GM12878 (cell line): ENCODE measurements at regions not wholly inside any gene's neighbourhood (a gene's known extent, or its start where the extent isn't known, plus 50 kb on each side); places are given as distances from the start of the nearest gene placed in this dataset.

ENCODE experiments used
- ATAC-seq: fragments of 200-7000 bp; cut with Tn5 transposase; 3 replicates; pipeline ENCODE4 v1.9.1; 2020; ENCODE audit warnings: mild to moderate bottlenecking, moderate library complexity
- BruUV-seq: library from RNA; stranded (reverse); fragments of 400-500 nt; replicated peaks from 2 replicates; lab custom pipeline; 2021; lab: Mats Ljungman, UMichigan
- CTCF ChIA-PET: fragments of 300-600 bp; sonication (Branson Sonifier 250); formaldehyde crosslinking; extraction: SDS; loops from one replicate; lab custom pipeline; 2021; ENCODE audit warnings: inconsistent platforms; lab: Yijun Ruan, JAX
- POLR2A ChIA-PET: fragments of 350-600 bp; formaldehyde crosslinking; extraction: SDS; loops from one replicate; lab custom pipeline; 2021; ENCODE audit warnings: inconsistent platforms; lab: Charles Lee
- RAD21 ChIA-PET: fragments of 300-600 bp; sonication (Branson Sonifier 250); formaldehyde crosslinking; loops from one replicate; lab custom pipeline; 2023; ENCODE audit warnings: antibody characterized with exemption; ENCODE audit not compliant: unreplicated experiment; lab: Charles Lee
- SMC1A ChIA-PET: fragments of 300-600 bp; sonication (Branson Sonifier 250); formaldehyde crosslinking; loops from one replicate; lab custom pipeline; 2023; ENCODE audit not compliant: unreplicated experiment, uncharacterized antibody; lab: Charles Lee
- DNase-seq: peaks from one replicate; pipeline ENCODE4 v3.0.0-alpha.2; 2011; ENCODE audit warnings: low read depth, low spot score
- FAIRE-seq: peaks from 3 replicates; lab custom pipeline; 2011; peaks lifted over from hg19 to GRCh38; lab: Jason Lieb, UNC
- H2AFZ ChIP-seq: 2 replicates; pipeline ENCODE4 v1.6.0; 2011; ENCODE audit warnings: low read depth, low read length, control low read depth; ENCODE audit not compliant: control insufficient read depth
- H3K27ac ChIP-seq: 2 replicates; pipeline ENCODE4 v1.5.1; 2011; ENCODE audit warnings: control low read depth; ENCODE audit not compliant: control insufficient read depth, insufficient read depth
- H3K27me3 ChIP-seq, 2 experiments: replicated peaks in 1 of 2; 2 replicates each; pipeline versions ENCODE4 v1.6.0 to v1.6.1; 2011; ENCODE audit warnings: low read length in 1 of 2; ENCODE audit not compliant: control insufficient read depth in 2 of 2, insufficient read depth in 2 of 2
- H3K36me3 ChIP-seq, 2 experiments: 2 replicates each; pipeline ENCODE4 v1.5.1; 2011; ENCODE audit warnings: low read length in 1 of 2; ENCODE audit not compliant: control insufficient read depth in 2 of 2, insufficient read depth in 2 of 2
- H3K4me1 ChIP-seq: 2 replicates; pipeline ENCODE4 v1.6.1; 2011; ENCODE audit warnings: mild to moderate bottlenecking, low read length, moderate library complexity, mixed read lengths; ENCODE audit not compliant: control insufficient read depth, insufficient read depth
- H3K4me2 ChIP-seq: 2 replicates; pipeline ENCODE4 v1.6.0; 2011; ENCODE audit warnings: control low read depth; ENCODE audit not compliant: control insufficient read depth, insufficient read depth
- H3K4me3 ChIP-seq: fragments of 200-600 bp; sonication (generic); 2 replicates; pipeline ENCODE4 v1.5.1; 2016
- H3K79me2 ChIP-seq: 2 replicates; pipeline ENCODE4 v1.6.0; 2011; ENCODE audit warnings: low read length; ENCODE audit not compliant: control insufficient read depth, insufficient read depth
- H3K9ac ChIP-seq: 2 replicates; pipeline ENCODE4 v1.8.0; 2011; ENCODE audit warnings: low read length, control low read depth, mixed read lengths; ENCODE audit not compliant: control insufficient read depth, insufficient read depth
- H3K9me3 ChIP-seq: replicated peaks from 3 replicates; pipeline ENCODE4 v1.5.1; 2011; ENCODE audit warnings: mild to moderate bottlenecking, low read length; ENCODE audit not compliant: control insufficient read depth, insufficient read depth
- H4K20me1 ChIP-seq: 2 replicates; pipeline ENCODE4 v1.6.0; 2011; ENCODE audit not compliant: control insufficient read depth, insufficient read depth
- ASH2L ChIP-seq: fragments of 300-600, 200-600 bp; sonication (generic); IDR thresholded peaks from 2 replicates; pipeline ENCODE4 v1.6.1; 2017; ENCODE audit warnings: low read depth, mild to moderate bottlenecking, borderline replicate concordance
- BRCA1 ChIP-seq: IDR thresholded peaks from 2 replicates; pipeline ENCODE4 v1.6.1; 2011; ENCODE audit warnings: low read depth, low read length, improper control_type of control experiment
- CBFB ChIP-seq: IDR thresholded peaks from 2 replicates; pipeline ENCODE4 v1.6.1; 2016; ENCODE audit warnings: antibody characterized with exemption, low read depth
- HCFC1 ChIP-seq: fragments of 150-350 bp; IDR thresholded peaks from 2 replicates; pipeline ENCODE4 v1.6.1; 2014; ENCODE audit warnings: low read length
- HDAC6 ChIP-seq: fragments of 200-600 bp; sonication (generic); IDR thresholded peaks from one replicate; pipeline ENCODE4 v1.8.0; 2017; ENCODE audit warnings: antibody characterized with exemption; ENCODE audit not compliant: unreplicated experiment
- IKZF1 ChIP-seq: fragments of 450-650 bp; conservative IDR thresholded peaks from 2 replicates; pipeline ENCODE4 v1.6.1; 2017; ENCODE audit warnings: antibody characterized with exemption, mild to moderate bottlenecking
- IKZF2 ChIP-seq, 2 experiments: fragments of 450-650 bp; IDR thresholded peaks; 2 replicates each; pipeline ENCODE4 v1.6.1; 2017; ENCODE audit warnings: mild to moderate bottlenecking in 2 of 2, moderate library complexity in 2 of 2
- MTA3 ChIP-seq: IDR thresholded peaks from 2 replicates; pipeline ENCODE4 v1.6.1; 2012; ENCODE audit warnings: low read length, inconsistent platforms, borderline replicate concordance
- NBN ChIP-seq: fragments of 450-650 bp; IDR thresholded peaks from 2 replicates; pipeline ENCODE4 v1.6.1; 2016
- POLR2AphosphoS2 ChIP-seq: IDR thresholded peaks from 2 replicates; pipeline ENCODE4 v1.6.1; 2011; ENCODE audit warnings: low read depth, mild to moderate bottlenecking, low read length, improper control_type of control experiment, moderate library complexity
- RCOR1 ChIP-seq: conservative IDR thresholded peaks from 2 replicates; pipeline ENCODE4 v1.6.1; 2012; ENCODE audit warnings: low read depth, low read length, improper control_type of control experiment
- SIX5 ChIP-seq: IDR thresholded peaks from 2 replicates; pipeline ENCODE4 v1.6.1; 2011; ENCODE audit warnings: mild to moderate bottlenecking, low read depth, low read length, moderate library complexity; ENCODE audit not compliant: severe bottlenecking
- SMARCA5 ChIP-seq: fragments of 450-650 bp; IDR thresholded peaks from 2 replicates; pipeline ENCODE4 v1.6.1; 2017; ENCODE audit warnings: mild to moderate bottlenecking
- SMC3 ChIP-seq: IDR thresholded peaks from 2 replicates; pipeline ENCODE4 v1.6.1; 2011; ENCODE audit warnings: low read length, improper control_type of control experiment, borderline replicate concordance
- WGBS: methylation state at CpG from one replicate; pipeline ENCODE4 v1.1.6; 2016; ENCODE audit warnings: low lambda C conversion rate; ENCODE audit not compliant: insufficient replicate concordance, insufficient coverage; ENCODE audit errors: missing lambda C conversion rate; 5-methylcytosine and 5-hydroxymethylcytosine counted together
- in situ Hi-C: fragments of 300-500 bp; cut with MboI; formaldehyde crosslinking; loops from 9 replicates; pipeline ENCODE4 v1.14.3; 2018; ENCODE audit warnings: mixed read lengths
- intact Hi-C: fragments of 100-400 bp; cut with micrococcal nuclease; formaldehyde crosslinking; loops from one replicate; pipeline ENCODE4 v1.14.2; 2022; ENCODE audit not compliant: unreplicated experiment
- TF ChIP-seq, protein P1 (sequence below): fragments of 450-650 bp; formaldehyde crosslinking; IDR thresholded peaks from 2 replicates; pipeline ENCODE4 v1.4.0; 2022; ENCODE audit warnings: mild to moderate bottlenecking, moderate library complexity
- TF ChIP-seq, protein P2 (sequence below): IDR thresholded peaks from 2 replicates; pipeline ENCODE4 v1.6.1; 2011; ENCODE audit warnings: low read depth, low read length, improper control_type of control experiment, borderline replicate concordance
- TF ChIP-seq, protein P3 (sequence below): IDR thresholded peaks from 2 replicates; pipeline ENCODE4 v1.6.1; 2011; ENCODE audit warnings: borderline replicate concordance, low read depth, mild to moderate bottlenecking, moderate library complexity, low read length; ENCODE audit not compliant: insufficient read depth, poor library complexity, severe bottlenecking

DNA sequence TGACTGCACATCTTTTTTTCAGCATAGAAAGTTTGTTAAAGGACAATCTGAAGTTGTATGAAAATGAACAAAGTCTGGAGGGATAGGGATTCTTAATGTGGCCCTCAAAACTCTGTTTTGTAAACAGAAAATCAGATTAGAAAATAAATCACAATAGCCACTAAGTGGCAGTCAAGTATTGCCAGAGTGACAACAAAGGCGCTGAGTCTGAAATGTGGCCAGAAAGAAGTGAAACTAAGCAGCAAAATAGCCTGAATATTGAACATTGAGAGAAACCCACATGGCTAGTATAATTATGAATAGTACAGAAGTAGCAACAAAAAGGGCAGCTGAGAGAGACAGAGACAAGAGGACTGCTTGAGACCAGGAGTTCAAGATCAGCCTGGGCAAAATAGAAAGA lies 81.1 kb upstream of the CT45A1 start:
- intact Hi-C loops, result loop anchor here (1.0 to 5.0 kb wide), 3 partner anchors 65 to 1060 kb away; no protein-coding TSS in a partner anchor
- ChIA-PET SMC1A (interaction anchor here (0.8 to 1.5 kb wide), 3 partner anchors 18 to 64 kb away, joined by 3 read pairs; no protein-coding TSS in a partner anchor), CTCF (interaction anchor here (0.8 to 4.2 kb wide), 9 partner anchors 8 to 299 kb away, joined by 3 to 37 read pairs (median 4); no protein-coding TSS in a partner anchor), RAD21 (interaction anchor here (0.9 to 1.8 kb wide), 3 partner anchors 16 to 66 kb away, joined by 3 to 6 read pairs (median 5); no protein-coding TSS in a partner anchor), POLR2A (no interaction called here)
- Histone ChIP-seq H3K4me2 (no peak overlapping the region), H3K9me3 (no peaks in the 10 kb centered on the region), H3K4me1 (no peaks in the 10 kb centered on the region; the same call in 1 of the 2 replicates), H4K20me1 (no peaks in the 10 kb centered on the region), H3K79me2 (no peaks in the 10 kb centered on the region), H3K9ac (no peak overlapping the region), H3K4me3 (no peak overlapping the region), H3K27me3 (no peaks in the 10 kb centered on the region), H2AFZ (no peak overlapping the region), H3K36me3 (no peaks in the 10 kb centered on the region), H3K27ac (no peak overlapping the region)
- no TSS peak for BruUV-seq
- WGBS, result 0% methylated on average over 1 of the region's 1 CpG
- DNase-seq (peak; percentile 21), FAIRE-seq (peak; percentile 89), ATAC-seq (peak; percentile 91)
- in situ Hi-C loops, result loop anchor here (10.0 kb wide), 1 partner anchor 302 kb away; no protein-coding TSS in a partner anchor
- no peak for TF ChIP-seq SMARCA5
- no peak for TF ChIP-seq MTA3
- no peak for TF ChIP-seq SIX5
- no peak for TF ChIP-seq BRCA1
- TF ChIP-seq RCOR1, result no peak
- no peak for TF ChIP-seq IKZF2 (IDR thresholded peaks at IDR 0.05)
- no peak for TF ChIP-seq ASH2L
- no peak for TF ChIP-seq POLR2AphosphoS2
- TF ChIP-seq, protein P1, sequence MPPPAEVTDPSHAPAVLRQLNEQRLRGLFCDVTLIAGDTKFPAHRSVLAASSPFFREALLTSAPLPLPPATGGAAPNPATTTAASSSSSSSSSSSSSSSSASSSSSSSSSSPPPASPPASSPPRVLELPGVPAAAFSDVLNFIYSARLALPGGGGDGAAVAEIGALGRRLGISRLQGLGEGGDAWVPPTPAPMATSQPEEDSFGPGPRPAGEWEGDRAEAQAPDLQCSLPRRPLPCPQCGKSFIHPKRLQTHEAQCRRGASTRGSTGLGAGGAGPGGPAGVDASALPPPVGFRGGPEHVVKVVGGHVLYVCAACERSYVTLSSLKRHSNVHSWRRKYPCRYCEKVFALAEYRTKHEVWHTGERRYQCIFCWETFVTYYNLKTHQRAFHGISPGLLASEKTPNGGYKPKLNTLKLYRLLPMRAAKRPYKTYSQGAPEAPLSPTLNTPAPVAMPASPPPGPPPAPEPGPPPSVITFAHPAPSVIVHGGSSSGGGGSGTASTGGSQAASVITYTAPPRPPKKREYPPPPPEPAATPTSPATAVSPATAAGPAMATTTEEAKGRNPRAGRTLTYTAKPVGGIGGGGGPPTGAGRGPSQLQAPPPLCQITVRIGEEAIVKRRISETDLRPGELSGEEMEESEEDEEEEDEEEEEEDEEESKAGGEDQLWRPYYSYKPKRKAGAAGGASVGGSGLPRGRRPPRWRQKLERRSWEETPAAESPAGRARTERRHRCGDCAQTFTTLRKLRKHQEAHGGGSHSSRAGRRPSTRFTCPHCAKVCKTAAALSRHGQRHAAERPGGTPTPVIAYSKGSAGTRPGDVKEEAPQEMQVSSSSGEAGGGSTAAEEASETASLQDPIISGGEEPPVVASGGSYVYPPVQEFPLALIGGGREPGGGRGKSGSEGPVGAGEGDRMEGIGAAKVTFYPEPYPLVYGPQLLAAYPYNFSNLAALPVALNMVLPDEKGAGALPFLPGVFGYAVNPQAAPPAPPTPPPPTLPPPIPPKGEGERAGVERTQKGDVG (CRISPR knock-in tag), result no peak
- no peak for TF ChIP-seq IKZF1
- TF ChIP-seq, protein P2, sequence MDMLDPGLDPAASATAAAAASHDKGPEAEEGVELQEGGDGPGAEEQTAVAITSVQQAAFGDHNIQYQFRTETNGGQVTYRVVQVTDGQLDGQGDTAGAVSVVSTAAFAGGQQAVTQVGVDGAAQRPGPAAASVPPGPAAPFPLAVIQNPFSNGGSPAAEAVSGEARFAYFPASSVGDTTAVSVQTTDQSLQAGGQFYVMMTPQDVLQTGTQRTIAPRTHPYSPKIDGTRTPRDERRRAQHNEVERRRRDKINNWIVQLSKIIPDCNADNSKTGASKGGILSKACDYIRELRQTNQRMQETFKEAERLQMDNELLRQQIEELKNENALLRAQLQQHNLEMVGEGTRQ, result no peak
- no peak for TF ChIP-seq HDAC6
- TF ChIP-seq, protein P3, sequence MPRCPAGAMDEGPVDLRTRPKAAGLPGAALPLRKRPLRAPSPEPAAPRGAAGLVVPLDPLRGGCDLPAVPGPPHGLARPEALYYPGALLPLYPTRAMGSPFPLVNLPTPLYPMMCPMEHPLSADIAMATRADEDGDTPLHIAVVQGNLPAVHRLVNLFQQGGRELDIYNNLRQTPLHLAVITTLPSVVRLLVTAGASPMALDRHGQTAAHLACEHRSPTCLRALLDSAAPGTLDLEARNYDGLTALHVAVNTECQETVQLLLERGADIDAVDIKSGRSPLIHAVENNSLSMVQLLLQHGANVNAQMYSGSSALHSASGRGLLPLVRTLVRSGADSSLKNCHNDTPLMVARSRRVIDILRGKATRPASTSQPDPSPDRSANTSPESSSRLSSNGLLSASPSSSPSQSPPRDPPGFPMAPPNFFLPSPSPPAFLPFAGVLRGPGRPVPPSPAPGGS, result no peak
- TF ChIP-seq HCFC1, result no peak
- TF ChIP-seq CBFB, result no peak
- TF ChIP-seq NBN, result no peak
- peak; percentile 66; the same call in 1 of the 2 replicates for TF ChIP-seq SMC3
